HCT116 (cell line): ENCODE measurements at regions not wholly inside any gene's neighbourhood (a gene's known extent, or its start where the extent isn't known, plus 50 kb on each side); places are given as distances from the start of the nearest gene placed in this dataset.

Source experiments
- ATAC-seq: fragments of 200-7000 bp; cut with Tn5 transposase; 2 replicates; pipeline ENCODE4 v1.9.1; 2020; ENCODE audit warnings: mild to moderate bottlenecking, moderate library complexity
- BruUV-seq: library from RNA; stranded (reverse); fragments of 400-500 nt; replicated peaks from 2 replicates; lab custom pipeline; 2021; lab: Mats Ljungman, UMichigan
- CTCF ChIA-PET: fragments of 300-600 bp; sonication (Branson Sonifier 250); formaldehyde crosslinking; loops from one replicate; lab custom pipeline; 2021; ENCODE audit warnings: antibody characterized with exemption; lab: Charles Lee
- POLR2A ChIA-PET: fragments of 300-600, 350-600 bp; sonication (Branson Sonifier 250); formaldehyde crosslinking; loops from one replicate; lab custom pipeline; 2021; ENCODE audit warnings: antibody characterized with exemption; lab: Charles Lee
- RAD21 ChIA-PET, 2 experiments: fragments of 300-600 bp; sonication (Branson Sonifier 250); formaldehyde crosslinking; loops; one replicate each; lab custom pipeline; 2023; ENCODE audit warnings: low total read pairs in 2 of 2; ENCODE audit not compliant: uncharacterized antibody in 2 of 2, unreplicated experiment in 2 of 2, low non-redundant PET in 1 of 2; lab: Charles Lee
- DNase-seq: peaks from one replicate; pipeline ENCODE4 v3.0.0-alpha.2; 2010; ENCODE audit warnings: low read depth, low spot score
- H2AFZ ChIP-seq: fragments of 200-600 bp; shearing (Covaris generic), sonication (generic); 2 replicates; pipeline ENCODE4 v1.6.1; 2017; ENCODE audit warnings: low read depth, mixed run types, mixed read lengths, antibody characterized with exemption, low read length; ENCODE audit not compliant: poor library complexity, severe bottlenecking
- H3K27ac ChIP-seq: 2 replicates; pipeline ENCODE4 v1.5.1; 2012; ENCODE audit warnings: low read depth, low read length
- H3K27me3 ChIP-seq: fragments of 200-600 bp; sonication (generic); 2 replicates; pipeline ENCODE4 v1.6.1; 2016; ENCODE audit warnings: mixed run types, low read length, mixed read lengths; ENCODE audit not compliant: insufficient read depth
- H3K36me3 ChIP-seq, 2 experiments: fragments of 200-500 bp in 1 of 2; fragments of 200-600 bp in 1 of 2; sonication (Bioruptor generic) in 1 of 2; sonication (generic) in 1 of 2; 2 replicates each; pipeline versions ENCODE4 v1.5.1 to v1.6.1; 2014 to 2016; ENCODE audit warnings: low read length in 2 of 2, inconsistent platforms in 1 of 2, mixed read lengths in 1 of 2, mixed run types in 1 of 2; ENCODE audit not compliant: insufficient read depth in 2 of 2, control insufficient read depth in 1 of 2
- H3K4me1 ChIP-seq, 2 experiments: fragments of 200-600 bp in 1 of 2; sonication (generic) in 1 of 2; 2 replicates each; pipeline versions ENCODE4 v1.5.1 to v1.6.1; 2012 to 2017; ENCODE audit warnings: low read length in 2 of 2, inconsistent platforms in 1 of 2, mild to moderate bottlenecking in 1 of 2, mixed read lengths in 1 of 2, mixed run types in 1 of 2, moderate library complexity in 1 of 2; ENCODE audit not compliant: insufficient read depth in 2 of 2, control insufficient read depth in 1 of 2
- H3K4me2 ChIP-seq: fragments of 200-600 bp; sonication (generic); 2 replicates; pipeline ENCODE4 v1.6.1; 2017; ENCODE audit warnings: mixed run types, low read length, mixed read lengths
- H3K4me3 ChIP-seq, 2 experiments: fragments of 200-600 bp in 1 of 2; sonication (generic) in 1 of 2; replicated peaks in 1 of 2; 2 replicates each; pipeline ENCODE4 v1.5.1; 2011 to 2016; ENCODE audit warnings: low read length in 2 of 2, control low read depth in 1 of 2, low read depth in 1 of 2, mild to moderate bottlenecking in 1 of 2, mixed read lengths in 1 of 2, mixed run types in 1 of 2
- H3K79me2 ChIP-seq: fragments of 200-600 bp; sonication (generic); 2 replicates; pipeline ENCODE4 v1.6.1; 2017; ENCODE audit warnings: mild to moderate bottlenecking, mixed run types, low read length, moderate library complexity, mixed read lengths; ENCODE audit not compliant: insufficient read depth
- H3K9ac ChIP-seq: fragments of 200-600 bp; sonication (generic); 2 replicates; pipeline ENCODE4 v1.6.1; 2016; ENCODE audit warnings: low read length, mixed read lengths
- H3K9me2 ChIP-seq: fragments of 200-600 bp; sonication (generic), shearing (Covaris generic); 2 replicates; pipeline ENCODE4 v1.6.1; 2017; ENCODE audit warnings: mixed run types, mild to moderate bottlenecking, moderate library complexity; ENCODE audit not compliant: insufficient read depth
- H3K9me3 ChIP-seq, 2 experiments: fragments of 200-500 bp in 1 of 2; fragments of 200-600 bp in 1 of 2; sonication (Bioruptor generic) in 1 of 2; sonication (generic) in 1 of 2; 2 replicates each; pipeline ENCODE4 v1.6.1; 2014 to 2017; ENCODE audit warnings: low read length in 2 of 2, mixed read lengths in 2 of 2, inconsistent platforms in 1 of 2, low read depth in 1 of 2, mild to moderate bottlenecking in 1 of 2, mixed run types in 1 of 2, moderate library complexity in 1 of 2; ENCODE audit not compliant: control insufficient read depth in 1 of 2, insufficient read depth in 1 of 2
- H4K20me1 ChIP-seq: fragments of 200-600 bp; sonication (generic), shearing (Covaris generic); 2 replicates; pipeline ENCODE4 v1.6.1; 2017; ENCODE audit warnings: mixed run types, mild to moderate bottlenecking, moderate library complexity; ENCODE audit not compliant: insufficient read depth
- ATF3 ChIP-seq: IDR thresholded peaks from 2 replicates; pipeline ENCODE4 v1.6.1; 2012
- CEBPB ChIP-seq: IDR thresholded peaks from 2 replicates; pipeline ENCODE4 v1.6.1; 2012; ENCODE audit warnings: low read depth
- CTCF ChIP-seq, 3 experiments: fragments of 200-600 bp in 1 of 3; sonication (generic) in 1 of 3; IDR thresholded peaks in 2 of 3; conservative IDR thresholded peaks in 1 of 3; 2 replicates each; pipeline ENCODE4 v1.5.1; 2012 to 2017; ENCODE audit warnings: low read depth in 2 of 3, low read length in 2 of 3, antibody characterized with exemption in 1 of 3, borderline replicate concordance in 1 of 3, control low read depth in 1 of 3, mild to moderate bottlenecking in 1 of 3, mixed read lengths in 1 of 3, mixed run types in 1 of 3, moderate library complexity in 1 of 3; ENCODE audit not compliant: insufficient read depth in 1 of 3
- EGR1 ChIP-seq: IDR thresholded peaks from 2 replicates; pipeline ENCODE4 v1.6.1; 2012; ENCODE audit warnings: low read depth
- ELF1 ChIP-seq: IDR thresholded peaks from 2 replicates; pipeline ENCODE4 v1.6.1; 2012; ENCODE audit warnings: low read depth, borderline replicate concordance
- EZH2 ChIP-seq: fragments of 200-600 bp; sonication (generic); IDR thresholded peaks from 2 replicates; pipeline ENCODE4 v1.6.1; 2017; ENCODE audit warnings: antibody characterized with exemption, mixed run types
- EZH2phosphoT487 ChIP-seq: fragments of 200-600 bp; IDR thresholded peaks from 2 replicates; pipeline ENCODE4 v1.6.1; 2018; ENCODE audit warnings: antibody characterized with exemption, borderline replicate concordance
- FOSL1 ChIP-seq: IDR thresholded peaks from 2 replicates; pipeline ENCODE4 v1.6.1; 2012; ENCODE audit warnings: low read depth
- JUND ChIP-seq: IDR thresholded peaks from 2 replicates; pipeline ENCODE4 v1.6.1; 2012
- MAX ChIP-seq: IDR thresholded peaks from 2 replicates; pipeline ENCODE4 v1.6.1; 2012
- POLR2A ChIP-seq: IDR thresholded peaks from 2 replicates; pipeline ENCODE4 v1.7.0; 2011; ENCODE audit warnings: borderline replicate concordance; ENCODE audit not compliant: insufficient read depth, insufficient read length; ENCODE audit errors: extremely low read depth
- RAD21 ChIP-seq: IDR thresholded peaks from 2 replicates; pipeline ENCODE4 v1.6.1; 2012; ENCODE audit warnings: low read depth, mild to moderate bottlenecking
- REST ChIP-seq: IDR thresholded peaks from 2 replicates; pipeline ENCODE4 v1.6.1; 2012; ENCODE audit warnings: low read depth
- SIN3A ChIP-seq: IDR thresholded peaks from 2 replicates; pipeline ENCODE4 v1.6.1; 2012; ENCODE audit warnings: low read depth
- SP1 ChIP-seq: IDR thresholded peaks from 2 replicates; pipeline ENCODE4 v1.6.1; 2012; ENCODE audit warnings: low read depth
- SRF ChIP-seq: IDR thresholded peaks from 2 replicates; pipeline ENCODE4 v1.6.1; 2012; ENCODE audit warnings: low read depth
- TCF7L2 ChIP-seq: IDR thresholded peaks from 2 replicates; pipeline ENCODE4 v1.7.0; 2011; ENCODE audit warnings: borderline replicate concordance, inconsistent platforms; ENCODE audit not compliant: insufficient read depth, insufficient read length; ENCODE audit errors: extremely low read depth
- ZFX ChIP-seq: fragments of 450-650 bp; IDR thresholded peaks from 2 replicates; pipeline ENCODE4 v1.6.1; 2017
- ZNF274 ChIP-seq: fragments of 200-500 bp; sonication (Bioruptor generic); IDR thresholded peaks from 2 replicates; pipeline ENCODE4 v1.6.1; 2014; ENCODE audit warnings: mild to moderate bottlenecking, low read depth, low read length, inconsistent platforms
- intact Hi-C: fragments of 100-400 bp; cut with micrococcal nuclease; formaldehyde crosslinking; loops from 2 replicates; pipeline ENCODE4 v1.10.0; 2022

GRCh38 chr5:142390334-142390733 is 65.5 kb upstream of the SPRY4 start (continued):
- TF ChIP-seq MAX = no peak
- no peak for TF ChIP-seq REST
- no peak for TF ChIP-seq JUND

- no peak for ATAC-seq
- Histone ChIP-seq H3K4me2 (peak overlapping the region; percentile 21), H3K36me3 (no peaks in the 10 kb centered on the region), H3K9ac (no peak overlapping the region), H4K20me1 (no peaks in the 10 kb centered on the region), H3K27me3 (no peaks in the 10 kb centered on the region), H3K9me2 (no peaks in the 10 kb centered on the region), H3K4me1 (peaks cover 50 to 62% of the 10 kb centered on the region in 2 experiments), H3K9me3 (no peaks in the 10 kb centered on the region), H3K79me2 (no peaks in the 10 kb centered on the region), H2AFZ (no peak overlapping the region), H3K4me3 (no peak overlapping the region), H3K27ac (no peak overlapping the region)
- POLR2A ChIA-PET = no interaction called here
- TF ChIP-seq TCF7L2 (no peak), JUND (no peak), SP1 (no peak), EZH2 (no peak), ATF3 (no peak), CEBPB (no peak), ZNF274 (no peak), EGR1 (no peak), RAD21 (no peak), POLR2A (no peak), SRF (no peak), SIN3A (no peak), ELF1 (no peak), FOSL1 (no peak), EZH2phosphoT487 (no peak), ZFX (no peak), CTCF (IDR thresholded peaks at IDR 0.05 in 2 of 3, conservative IDR thresholded peaks at IDR 0.05 in 1 of 3; ENCODE audit: borderline replicate concordance in 1 of 3, insufficient read depth in 1 of 3, low read depth in 2 of 3, low read length in 2 of 3) (no peak), MAX (no peak)
- BruUV-seq = no TSS peak
- intact Hi-C loops = no loop called here
- DNase-seq = no peak
- RAD21 ChIA-PET = no interaction called here
- CTCF ChIA-PET = no interaction called here
Measured at GRCh38 chr5:142388696-142389095, 63.9 kb upstream of the SPRY4 start.
